HL-60 (cell line): ENCODE measurements at regions not wholly inside any gene's neighbourhood (a gene's known extent, or its start where the extent isn't known, plus 50 kb on each side); places are given as distances from the start of the nearest gene placed in this dataset.

Experiments
- DNase-seq, 2 experiments: peaks; one replicate each; pipeline ENCODE4 v3.0.0-alpha.2; 2010 to 2020; ENCODE audit warnings: low read depth in 1 of 2, low spot score in 1 of 2
- H3K27ac ChIP-seq: fragments of 250-450 bp; sonication (Bioruptor Pico); replicated peaks from 2 replicates; pipeline ENCODE4 v1.5.1; 2020; ENCODE audit warnings: mild to moderate bottlenecking, moderate library complexity
- H3K27me3 ChIP-seq: fragments of 250-450 bp; sonication (Bioruptor Pico); 2 replicates; pipeline ENCODE4 v1.5.1; 2021; ENCODE audit warnings: mild to moderate bottlenecking, moderate library complexity; ENCODE audit not compliant: insufficient read depth, poor library complexity, severe bottlenecking
- H3K4me3 ChIP-seq: replicated peaks from 2 replicates; pipeline ENCODE4 v1.5.1; 2011; ENCODE audit warnings: mild to moderate bottlenecking, control low read depth, low read length; ENCODE audit not compliant: insufficient read depth
- GABPA ChIP-seq: IDR thresholded peaks from 2 replicates; pipeline ENCODE4 v1.6.1; 2012; ENCODE audit warnings: low read depth
- POLR2AphosphoS5 ChIP-seq: IDR thresholded peaks from 2 replicates; pipeline ENCODE4 v1.6.1; 2012; ENCODE audit warnings: low read depth
- SPI1 ChIP-seq: IDR thresholded peaks from 2 replicates; pipeline ENCODE4 v1.6.1; 2012; ENCODE audit warnings: low read depth, mild to moderate bottlenecking, borderline replicate concordance
- TF ChIP-seq, protein P1 (sequence below): IDR thresholded peaks from 2 replicates; pipeline ENCODE4 v1.6.1; 2012; ENCODE audit warnings: low read depth; ENCODE audit not compliant: insufficient replicate concordance
- TF ChIP-seq, protein P2 (sequence below): IDR thresholded peaks from one replicate; pipeline ENCODE4 v1.5.1; 2011; ENCODE audit warnings: low read length, control low read depth, inconsistent platforms; ENCODE audit not compliant: insufficient read depth

DNA sequence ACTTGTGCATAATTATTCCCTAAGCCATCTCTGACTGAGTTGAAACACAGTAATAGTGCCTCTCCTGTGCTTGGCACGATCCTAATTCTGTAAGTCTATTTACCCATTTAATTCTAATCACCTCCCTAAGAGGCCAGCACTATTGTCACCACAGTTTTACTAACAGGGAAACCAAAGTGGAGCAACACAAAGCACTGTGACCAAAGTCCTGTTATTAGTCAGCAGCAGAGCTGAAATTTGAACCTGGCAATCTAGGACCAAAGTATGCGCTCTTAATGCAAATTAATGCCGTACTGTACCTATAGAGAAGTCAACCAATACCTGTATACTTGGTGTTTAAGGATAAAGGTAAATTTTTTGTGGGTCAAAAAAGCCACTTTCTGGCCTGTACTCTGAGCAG is 77.1 kb upstream of the CNTLN start:
- Histone ChIP-seq H3K27ac (no peak overlapping the region), H3K4me3 (no peak overlapping the region), H3K27me3 (no peaks in the 10 kb centered on the region)
- TF ChIP-seq, protein P1, sequence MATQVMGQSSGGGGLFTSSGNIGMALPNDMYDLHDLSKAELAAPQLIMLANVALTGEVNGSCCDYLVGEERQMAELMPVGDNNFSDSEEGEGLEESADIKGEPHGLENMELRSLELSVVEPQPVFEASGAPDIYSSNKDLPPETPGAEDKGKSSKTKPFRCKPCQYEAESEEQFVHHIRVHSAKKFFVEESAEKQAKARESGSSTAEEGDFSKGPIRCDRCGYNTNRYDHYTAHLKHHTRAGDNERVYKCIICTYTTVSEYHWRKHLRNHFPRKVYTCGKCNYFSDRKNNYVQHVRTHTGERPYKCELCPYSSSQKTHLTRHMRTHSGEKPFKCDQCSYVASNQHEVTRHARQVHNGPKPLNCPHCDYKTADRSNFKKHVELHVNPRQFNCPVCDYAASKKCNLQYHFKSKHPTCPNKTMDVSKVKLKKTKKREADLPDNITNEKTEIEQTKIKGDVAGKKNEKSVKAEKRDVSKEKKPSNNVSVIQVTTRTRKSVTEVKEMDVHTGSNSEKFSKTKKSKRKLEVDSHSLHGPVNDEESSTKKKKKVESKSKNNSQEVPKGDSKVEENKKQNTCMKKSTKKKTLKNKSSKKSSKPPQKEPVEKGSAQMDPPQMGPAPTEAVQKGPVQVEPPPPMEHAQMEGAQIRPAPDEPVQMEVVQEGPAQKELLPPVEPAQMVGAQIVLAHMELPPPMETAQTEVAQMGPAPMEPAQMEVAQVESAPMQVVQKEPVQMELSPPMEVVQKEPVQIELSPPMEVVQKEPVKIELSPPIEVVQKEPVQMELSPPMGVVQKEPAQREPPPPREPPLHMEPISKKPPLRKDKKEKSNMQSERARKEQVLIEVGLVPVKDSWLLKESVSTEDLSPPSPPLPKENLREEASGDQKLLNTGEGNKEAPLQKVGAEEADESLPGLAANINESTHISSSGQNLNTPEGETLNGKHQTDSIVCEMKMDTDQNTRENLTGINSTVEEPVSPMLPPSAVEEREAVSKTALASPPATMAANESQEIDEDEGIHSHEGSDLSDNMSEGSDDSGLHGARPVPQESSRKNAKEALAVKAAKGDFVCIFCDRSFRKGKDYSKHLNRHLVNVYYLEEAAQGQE: no peak
- TF ChIP-seq GABPA: no peak
- no peak for TF ChIP-seq POLR2AphosphoS5
- no peak for DNase-seq

DNA sequence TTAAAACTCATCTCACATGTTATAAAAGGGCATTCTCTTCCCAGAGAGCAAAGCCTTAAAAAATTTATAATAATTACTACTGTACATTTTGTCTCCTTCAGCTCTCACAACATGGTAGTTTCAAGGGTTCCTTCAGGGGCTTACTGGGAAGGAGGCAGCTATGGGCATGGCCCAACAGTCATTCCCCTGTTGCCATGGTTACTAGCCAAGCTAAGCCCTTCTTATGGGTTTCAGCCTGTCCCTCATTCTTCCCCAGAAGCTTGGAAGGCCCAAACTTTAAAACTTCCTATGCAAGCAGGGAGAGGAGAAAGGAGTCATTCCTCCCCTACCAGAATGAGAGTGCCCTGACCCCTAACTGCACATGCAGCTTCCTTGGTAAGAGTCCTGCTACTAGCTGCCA is 82.2 kb upstream of the CNTLN start:
- Histone ChIP-seq H3K27me3 (no peaks in the 10 kb centered on the region), H3K4me3 (no peak overlapping the region), H3K27ac (no peak overlapping the region)
- DNase-seq: no peak
- TF ChIP-seq POLR2AphosphoS5: no peak

DNA sequence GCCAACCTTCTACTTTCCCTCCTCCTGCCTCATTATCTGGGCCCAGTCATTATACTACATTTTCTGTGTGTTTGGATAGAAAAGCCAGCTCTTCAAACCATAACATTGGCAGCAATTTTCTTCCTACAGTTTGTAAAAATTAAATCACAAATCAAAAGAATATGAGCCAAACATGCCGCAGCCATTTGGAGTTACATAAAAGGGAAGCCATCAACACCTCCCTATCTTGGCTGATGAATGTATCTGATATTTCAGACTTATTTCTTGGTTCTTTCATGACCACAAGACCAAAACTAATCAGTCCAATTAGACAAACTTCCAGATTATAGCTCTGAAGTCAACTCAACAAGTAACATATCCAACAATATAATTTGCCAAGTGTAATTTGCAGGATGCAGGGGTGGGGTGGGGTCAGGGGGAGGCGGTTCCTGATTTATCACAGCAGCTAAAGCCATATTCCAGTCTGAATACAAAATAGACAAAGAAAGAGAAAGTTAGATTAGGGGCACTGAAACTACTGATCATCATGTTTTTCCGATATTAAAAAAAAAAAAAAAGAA is 89.4 kb upstream of the CNTLN start:
- Histone ChIP-seq H3K27ac (no peak overlapping the region), H3K27me3 (no peaks in the 10 kb centered on the region), H3K4me3 (no peak overlapping the region)
- TF ChIP-seq SPI1 (no peak), POLR2AphosphoS5 (no peak), GABPA (no peak)
- TF ChIP-seq, protein P1: no peak
- TF ChIP-seq, protein P2, sequence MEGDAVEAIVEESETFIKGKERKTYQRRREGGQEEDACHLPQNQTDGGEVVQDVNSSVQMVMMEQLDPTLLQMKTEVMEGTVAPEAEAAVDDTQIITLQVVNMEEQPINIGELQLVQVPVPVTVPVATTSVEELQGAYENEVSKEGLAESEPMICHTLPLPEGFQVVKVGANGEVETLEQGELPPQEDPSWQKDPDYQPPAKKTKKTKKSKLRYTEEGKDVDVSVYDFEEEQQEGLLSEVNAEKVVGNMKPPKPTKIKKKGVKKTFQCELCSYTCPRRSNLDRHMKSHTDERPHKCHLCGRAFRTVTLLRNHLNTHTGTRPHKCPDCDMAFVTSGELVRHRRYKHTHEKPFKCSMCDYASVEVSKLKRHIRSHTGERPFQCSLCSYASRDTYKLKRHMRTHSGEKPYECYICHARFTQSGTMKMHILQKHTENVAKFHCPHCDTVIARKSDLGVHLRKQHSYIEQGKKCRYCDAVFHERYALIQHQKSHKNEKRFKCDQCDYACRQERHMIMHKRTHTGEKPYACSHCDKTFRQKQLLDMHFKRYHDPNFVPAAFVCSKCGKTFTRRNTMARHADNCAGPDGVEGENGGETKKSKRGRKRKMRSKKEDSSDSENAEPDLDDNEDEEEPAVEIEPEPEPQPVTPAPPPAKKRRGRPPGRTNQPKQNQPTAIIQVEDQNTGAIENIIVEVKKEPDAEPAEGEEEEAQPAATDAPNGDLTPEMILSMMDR: no peak
- no peak for DNase-seq

DNA sequence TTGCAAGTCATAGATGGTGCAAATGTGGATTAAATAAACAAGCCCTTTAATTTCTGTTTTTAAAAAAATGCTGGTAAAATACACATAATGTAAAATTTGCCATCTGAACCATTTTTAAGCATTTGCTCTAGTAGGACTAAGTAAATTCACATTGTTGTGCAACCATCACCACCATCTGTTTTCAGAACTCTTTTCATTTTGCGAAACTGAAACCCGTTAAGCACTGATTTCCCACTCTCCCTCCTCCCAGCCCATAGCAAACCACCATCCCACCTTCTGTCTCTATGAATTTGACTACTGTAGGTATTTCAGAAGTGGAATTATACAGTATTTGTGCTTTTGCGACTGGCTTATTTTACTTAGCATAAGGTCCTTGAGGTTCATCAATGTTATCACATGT is 103.3 kb upstream of the CNTLN start:
- no peaks in the 10 kb centered on the region for H3K27me3 ChIP-seq
- no peak overlapping the region for H3K4me3 ChIP-seq
- no peak overlapping the region for H3K27ac ChIP-seq
- TF ChIP-seq SPI1 (no peak), GABPA (no peak), POLR2AphosphoS5 (no peak)
- TF ChIP-seq, protein P2: no peak
- TF ChIP-seq, protein P1: no peak
- DNase-seq: no peak
